Liver (tissue), 7 donors: ENCODE measurements at regions not wholly inside any gene's neighbourhood (a gene's known extent, or its start where the extent isn't known, plus 50 kb on each side); places are given as distances from the start of the nearest gene placed in this dataset.

Source experiments
- DNase-seq: peaks from one replicate; pipeline ENCODE4 v3.0.0-alpha.2; 2017; ENCODE audit warnings: low spot score
- H3K27ac ChIP-seq, 2 donors: one replicate each; pipeline ENCODE4 v1.7.0; 2013; ENCODE audit warnings: inconsistent platforms in 2 of 2, low read length in 2 of 2, control low read depth in 1 of 2, low read depth in 1 of 2, mild to moderate bottlenecking in 1 of 2
- H3K27me3 ChIP-seq, 4 donors: one replicate each; pipeline versions ENCODE4 v1.6.1 to v1.7.0; 2013; ENCODE audit warnings: low read length in 3 of 4, inconsistent platforms in 1 of 4, mild to moderate bottlenecking in 1 of 4, moderate library complexity in 1 of 4; ENCODE audit not compliant: control insufficient read depth in 4 of 4, insufficient read depth in 4 of 4
- H3K36me3 ChIP-seq, 4 donors: one replicate each; pipeline versions ENCODE4 v1.6.1 to v1.7.0; 2013; ENCODE audit warnings: low read length in 3 of 4, mild to moderate bottlenecking in 3 of 4, low read depth in 1 of 4, moderate library complexity in 1 of 4; ENCODE audit not compliant: control insufficient read depth in 4 of 4, insufficient read depth in 3 of 4
- H3K4me1 ChIP-seq, 4 donors: one replicate each; pipeline versions ENCODE4 v1.6.1 to v1.7.0; 2013; ENCODE audit warnings: low read length in 3 of 4, mild to moderate bottlenecking in 3 of 4, moderate library complexity in 1 of 4; ENCODE audit not compliant: control insufficient read depth in 4 of 4, insufficient read depth in 4 of 4
- H3K4me3 ChIP-seq, 3 donors: one replicate each; pipeline versions ENCODE4 v1.6.1 to v1.7.0; 2013; ENCODE audit warnings: low read length in 3 of 3, control low read depth in 1 of 3, low read depth in 1 of 3, mild to moderate bottlenecking in 1 of 3
- H3K9ac ChIP-seq, 2 donors: one replicate each; pipeline ENCODE4 v1.7.0; 2013; ENCODE audit warnings: low read length in 2 of 2, mild to moderate bottlenecking in 2 of 2, moderate library complexity in 2 of 2, control low read depth in 1 of 2, low read depth in 1 of 2
- H3K9me3 ChIP-seq, 4 donors: one replicate each; pipeline versions ENCODE4 v1.6.1 to v1.7.0; 2013; ENCODE audit warnings: low read length in 3 of 4; ENCODE audit not compliant: control insufficient read depth in 4 of 4
- EGR1 ChIP-seq, 2 donors: IDR thresholded peaks; 2 replicates each; pipeline ENCODE4 v1.6.1; 2016 to 2018; ENCODE audit warnings: antibody characterized with exemption in 2 of 2, low read depth in 2 of 2
- FOXA1 ChIP-seq: IDR thresholded peaks from 2 replicates; pipeline ENCODE4 v1.6.1; 2016; ENCODE audit warnings: antibody characterized with exemption
- GABPA ChIP-seq, 2 donors: IDR thresholded peaks in 1 of 2; conservative IDR thresholded peaks in 1 of 2; 2 replicates each; pipeline ENCODE4 v1.6.1; 2016; ENCODE audit warnings: antibody characterized with exemption in 2 of 2, mild to moderate bottlenecking in 1 of 2, moderate library complexity in 1 of 2
- HNF4A ChIP-seq, 2 donors: conservative IDR thresholded peaks; 2 replicates each; pipeline ENCODE4 v1.6.1; 2016; ENCODE audit warnings: antibody characterized with exemption in 2 of 2, mild to moderate bottlenecking in 2 of 2
- HNF4G ChIP-seq: IDR thresholded peaks from 2 replicates; pipeline ENCODE4 v1.6.1; 2016; ENCODE audit warnings: antibody characterized with exemption
- JUND ChIP-seq, 2 donors: IDR thresholded peaks; 2 replicates each; pipeline ENCODE4 v1.6.1; 2016; ENCODE audit warnings: antibody characterized with exemption in 2 of 2
- NR2F2 ChIP-seq: IDR thresholded peaks from 2 replicates; pipeline ENCODE4 v1.6.1; 2016; ENCODE audit warnings: antibody characterized with exemption
- RAD21 ChIP-seq, 2 donors: IDR thresholded peaks; 2 replicates each; pipeline ENCODE4 v1.6.1; 2016; ENCODE audit warnings: antibody characterized with exemption in 2 of 2, mild to moderate bottlenecking in 2 of 2
- RXRA ChIP-seq, 2 donors: IDR thresholded peaks; 2 replicates each; pipeline ENCODE4 v1.6.1; 2017 to 2018; ENCODE audit warnings: antibody characterized with exemption in 2 of 2, mild to moderate bottlenecking in 1 of 2
- SP1 ChIP-seq: IDR thresholded peaks from 2 replicates; pipeline ENCODE4 v1.6.1; 2018; ENCODE audit warnings: antibody characterized with exemption, mild to moderate bottlenecking
- TAF1 ChIP-seq: conservative IDR thresholded peaks from 2 replicates; pipeline ENCODE4 v1.6.1; 2016; ENCODE audit warnings: antibody characterized with exemption, mild to moderate bottlenecking
- YY1 ChIP-seq: IDR thresholded peaks from 2 replicates; pipeline ENCODE4 v1.6.1; 2016; ENCODE audit warnings: antibody characterized with exemption, mild to moderate bottlenecking
- WGBS: extraction: QIAGEN DNeasy Blood & Tissue Kit; methylation state at CpG from one replicate; pipeline ENCODE4 v1.1.7; 2013; 5-methylcytosine and 5-hydroxymethylcytosine counted together
- TF ChIP-seq, protein P1 (sequence below): IDR thresholded peaks from 2 replicates; pipeline ENCODE4 v1.6.1; 2016; ENCODE audit warnings: antibody characterized with exemption, mild to moderate bottlenecking
- TF ChIP-seq, protein P2 (sequence below): IDR thresholded peaks from 2 replicates; pipeline ENCODE4 v1.6.1; 2016; ENCODE audit warnings: antibody characterized with exemption
- TF ChIP-seq, protein P3 (sequence below): IDR thresholded peaks from 2 replicates; pipeline ENCODE4 v1.6.1; 2016; ENCODE audit warnings: antibody characterized with exemption
- TF ChIP-seq, protein P4 (sequence below): IDR thresholded peaks from 2 replicates; pipeline ENCODE4 v1.6.1; 2016; ENCODE audit warnings: antibody characterized with exemption
- donor health status: healthy.
- donor health status: healthy.
- donor health status: healthy.
- donor health status: healthy.

DNA sequence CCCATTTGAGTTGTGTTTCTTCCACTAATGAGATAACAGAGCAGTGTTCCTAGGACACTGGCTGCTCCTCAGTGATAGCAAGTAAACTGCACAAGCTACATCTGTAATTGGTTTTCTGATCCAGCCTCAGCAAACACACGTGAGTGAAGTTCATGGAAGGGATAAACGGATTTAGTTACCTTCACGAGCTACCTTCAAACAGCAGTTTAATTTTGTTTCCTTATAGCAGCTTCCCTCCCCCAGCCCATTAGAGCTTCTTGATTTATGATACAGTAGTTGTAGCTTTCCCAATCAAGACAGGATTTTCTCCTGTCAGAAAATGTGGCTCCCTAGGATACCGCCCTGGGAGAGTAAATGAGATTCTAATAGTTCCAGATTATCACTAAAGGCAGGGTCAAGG, 634.2 kb upstream of the FAT1 start:
- DNase-seq: no peak
- Histone ChIP-seq H3K27me3 (peaks cover 0 to 3% (median 0%) of the 10 kb centered on the region in 4 donors), H3K36me3 (no peaks in the 10 kb centered on the region), H3K27ac (no peak overlapping the region), H3K4me3 (no peak overlapping the region), H3K4me1 (no peaks in the 10 kb centered on the region), H3K9ac (no peak overlapping the region), H3K9me3 (no peaks in the 10 kb centered on the region)
- WGBS: 51% methylated on average over 4 of the region's 4 CpGs
- no peak for TF ChIP-seq YY1
- TF ChIP-seq, protein P1, sequence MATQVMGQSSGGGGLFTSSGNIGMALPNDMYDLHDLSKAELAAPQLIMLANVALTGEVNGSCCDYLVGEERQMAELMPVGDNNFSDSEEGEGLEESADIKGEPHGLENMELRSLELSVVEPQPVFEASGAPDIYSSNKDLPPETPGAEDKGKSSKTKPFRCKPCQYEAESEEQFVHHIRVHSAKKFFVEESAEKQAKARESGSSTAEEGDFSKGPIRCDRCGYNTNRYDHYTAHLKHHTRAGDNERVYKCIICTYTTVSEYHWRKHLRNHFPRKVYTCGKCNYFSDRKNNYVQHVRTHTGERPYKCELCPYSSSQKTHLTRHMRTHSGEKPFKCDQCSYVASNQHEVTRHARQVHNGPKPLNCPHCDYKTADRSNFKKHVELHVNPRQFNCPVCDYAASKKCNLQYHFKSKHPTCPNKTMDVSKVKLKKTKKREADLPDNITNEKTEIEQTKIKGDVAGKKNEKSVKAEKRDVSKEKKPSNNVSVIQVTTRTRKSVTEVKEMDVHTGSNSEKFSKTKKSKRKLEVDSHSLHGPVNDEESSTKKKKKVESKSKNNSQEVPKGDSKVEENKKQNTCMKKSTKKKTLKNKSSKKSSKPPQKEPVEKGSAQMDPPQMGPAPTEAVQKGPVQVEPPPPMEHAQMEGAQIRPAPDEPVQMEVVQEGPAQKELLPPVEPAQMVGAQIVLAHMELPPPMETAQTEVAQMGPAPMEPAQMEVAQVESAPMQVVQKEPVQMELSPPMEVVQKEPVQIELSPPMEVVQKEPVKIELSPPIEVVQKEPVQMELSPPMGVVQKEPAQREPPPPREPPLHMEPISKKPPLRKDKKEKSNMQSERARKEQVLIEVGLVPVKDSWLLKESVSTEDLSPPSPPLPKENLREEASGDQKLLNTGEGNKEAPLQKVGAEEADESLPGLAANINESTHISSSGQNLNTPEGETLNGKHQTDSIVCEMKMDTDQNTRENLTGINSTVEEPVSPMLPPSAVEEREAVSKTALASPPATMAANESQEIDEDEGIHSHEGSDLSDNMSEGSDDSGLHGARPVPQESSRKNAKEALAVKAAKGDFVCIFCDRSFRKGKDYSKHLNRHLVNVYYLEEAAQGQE: no peak
- TF ChIP-seq RXRA (IDR thresholded peaks at IDR 0.05): no peak
- no peak for TF ChIP-seq NR2F2
- no peak for TF ChIP-seq FOXA1
- TF ChIP-seq RAD21 (IDR thresholded peaks at IDR 0.05): no peak
- TF ChIP-seq GABPA (IDR thresholded peaks at IDR 0.05 in 1 of 2, conservative IDR thresholded peaks at IDR 0.05 in 1 of 2): no peak
- TF ChIP-seq HNF4A (conservative IDR thresholded peaks at IDR 0.05): no peak
- TF ChIP-seq, protein P2, sequence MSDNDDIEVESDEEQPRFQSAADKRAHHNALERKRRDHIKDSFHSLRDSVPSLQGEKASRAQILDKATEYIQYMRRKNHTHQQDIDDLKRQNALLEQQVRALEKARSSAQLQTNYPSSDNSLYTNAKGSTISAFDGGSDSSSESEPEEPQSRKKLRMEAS: no peak
- TF ChIP-seq HNF4G: no peak
- TF ChIP-seq JUND (IDR thresholded peaks at IDR 0.05): no peak
- TF ChIP-seq, protein P3, sequence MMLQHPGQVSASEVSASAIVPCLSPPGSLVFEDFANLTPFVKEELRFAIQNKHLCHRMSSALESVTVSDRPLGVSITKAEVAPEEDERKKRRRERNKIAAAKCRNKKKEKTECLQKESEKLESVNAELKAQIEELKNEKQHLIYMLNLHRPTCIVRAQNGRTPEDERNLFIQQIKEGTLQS: no peak
- no peak for TF ChIP-seq SP1
- TF ChIP-seq, protein P4, sequence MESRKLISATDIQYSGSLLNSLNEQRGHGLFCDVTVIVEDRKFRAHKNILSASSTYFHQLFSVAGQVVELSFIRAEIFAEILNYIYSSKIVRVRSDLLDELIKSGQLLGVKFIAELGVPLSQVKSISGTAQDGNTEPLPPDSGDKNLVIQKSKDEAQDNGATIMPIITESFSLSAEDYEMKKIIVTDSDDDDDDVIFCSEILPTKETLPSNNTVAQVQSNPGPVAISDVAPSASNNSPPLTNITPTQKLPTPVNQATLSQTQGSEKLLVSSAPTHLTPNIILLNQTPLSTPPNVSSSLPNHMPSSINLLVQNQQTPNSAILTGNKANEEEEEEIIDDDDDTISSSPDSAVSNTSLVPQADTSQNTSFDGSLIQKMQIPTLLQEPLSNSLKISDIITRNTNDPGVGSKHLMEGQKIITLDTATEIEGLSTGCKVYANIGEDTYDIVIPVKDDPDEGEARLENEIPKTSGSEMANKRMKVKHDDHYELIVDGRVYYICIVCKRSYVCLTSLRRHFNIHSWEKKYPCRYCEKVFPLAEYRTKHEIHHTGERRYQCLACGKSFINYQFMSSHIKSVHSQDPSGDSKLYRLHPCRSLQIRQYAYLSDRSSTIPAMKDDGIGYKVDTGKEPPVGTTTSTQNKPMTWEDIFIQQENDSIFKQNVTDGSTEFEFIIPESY: no peak

DNA sequence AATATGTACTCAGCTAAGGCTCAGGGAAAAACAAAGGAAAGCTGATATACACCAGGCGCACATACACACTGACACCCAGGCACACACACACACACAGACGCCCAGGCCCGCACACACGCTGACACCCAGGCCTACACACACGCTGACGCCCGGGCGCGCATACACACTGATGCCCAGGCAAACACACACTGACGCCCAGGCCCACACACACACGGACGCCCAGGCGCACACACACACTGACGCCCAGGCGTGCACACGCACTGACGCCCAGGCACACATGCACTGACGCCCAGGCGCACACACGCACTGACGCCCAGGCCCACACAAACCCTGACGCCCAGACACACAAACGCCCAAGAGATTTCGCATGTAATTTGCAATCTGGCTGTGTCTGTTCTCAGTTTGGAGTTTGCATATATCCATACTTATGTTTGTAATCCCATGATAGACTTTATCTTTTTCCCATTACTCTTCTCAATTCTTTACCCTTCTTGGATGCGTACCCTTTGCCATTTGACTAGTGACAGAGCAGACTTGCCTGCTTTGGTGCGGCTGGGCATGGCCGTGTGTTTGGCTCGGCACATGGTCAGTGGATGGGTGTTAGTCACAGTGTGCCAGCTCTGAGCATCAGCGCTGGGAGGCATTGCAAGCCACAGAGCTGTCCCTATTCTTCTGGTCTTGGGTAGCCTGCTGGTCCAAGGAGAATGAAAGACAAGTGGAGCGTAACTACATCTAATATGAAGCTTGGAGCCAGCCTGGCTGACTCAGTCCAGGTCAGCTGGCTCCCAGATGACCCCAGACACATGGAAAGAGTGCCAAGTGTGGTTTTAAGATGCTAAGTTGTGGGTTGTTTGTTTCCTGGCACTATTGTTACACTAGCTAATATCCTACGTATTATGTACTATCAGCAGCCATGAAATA, 632.4 kb upstream of the ZFP42 start:
- DNase-seq: no peak
- no peak overlapping the region for H3K9ac ChIP-seq
- H3K4me1 ChIP-seq: no peaks in the 10 kb centered on the region
- TF ChIP-seq EGR1 (IDR thresholded peaks at IDR 0.05; ENCODE audit: low read depth in 2 of 2) (no peak), JUND (IDR thresholded peaks at IDR 0.05) (no peak), NR2F2 (no peak), YY1 (no peak), HNF4G (no peak), TAF1 (no peak), HNF4A (conservative IDR thresholded peaks at IDR 0.05) (no peak), RXRA (IDR thresholded peaks at IDR 0.05) (no peak), SP1 (no peak), RAD21 (IDR thresholded peaks at IDR 0.05) (no peak)
- TF ChIP-seq, protein P1: no peak
- TF ChIP-seq, protein P3: no peak
- TF ChIP-seq, protein P4: no peak
- TF ChIP-seq, protein P2: no peak
- H3K27me3 ChIP-seq: peaks cover 0 to 3% (median 0%) of the 10 kb centered on the region in 4 donors
- no peak overlapping the region for H3K4me3 ChIP-seq
- 91% methylated on average over 31 of the region's 31 CpGs for WGBS
- H3K9me3 ChIP-seq: no peaks in the 10 kb centered on the region
- no peak overlapping the region for H3K27ac ChIP-seq
- no peaks in the 10 kb centered on the region for H3K36me3 ChIP-seq
